GM21786 (cell line): ENCODE measurements at regions not wholly inside any gene's neighbourhood (a gene's known extent, or its start where the extent isn't known, plus 50 kb on each side); places are given as distances from the start of the nearest gene placed in this dataset.
"Not testable (repeated sequence)": the region's sequence is repeated elsewhere in the genome, so short reads cannot be mapped to it uniquely, and the experiment has no call there.

Source experiments
- ATAC-seq: cut with Tn5 transposase; IDR thresholded peaks from one replicate; pipeline ENCODE4 v1.9.1; 2021; ENCODE audit not compliant: unreplicated experiment

- no peak for ATAC-seq
Observed at GRCh38 chr16:76970087-76970744, 220.8 kb upstream of the MON1B start.

- no peak for ATAC-seq
Observed at GRCh38 chr16:76970745-76971099, 220.3 kb upstream of the MON1B start.

GRCh38 chr16:76976101-76976500 lies 214.9 kb upstream of the MON1B start:
- ATAC-seq = peak; percentile 91

GRCh38 chr16:76976756-76977155 lies 214.2 kb upstream of the MON1B start:
- no peak for ATAC-seq

GRCh38 chr16:76984196-76984595 lies 206.8 kb upstream of the MON1B start:
- no peak for ATAC-seq

GRCh38 chr16:76985392-76986045 lies 205.5 kb upstream of the MON1B start:
- ATAC-seq = no peak

- ATAC-seq = no peak
Observed at GRCh38 chr16:76988526-76988925, 202.5 kb upstream of the MON1B start.

- no peak for ATAC-seq
Observed at GRCh38 chr16:77002644-77003043, 188.3 kb upstream of the MON1B start.

GRCh38 chr16:77009453-77009852 lies 181.5 kb upstream of the MON1B start:
- ATAC-seq = no peak

GRCh38 chr16:77014441-77014840 lies 176.5 kb upstream of the MON1B start:
- no peak for ATAC-seq

- ATAC-seq = no peak
Observed at GRCh38 chr16:77030600-77030999, 160.4 kb upstream of the MON1B start.

- ATAC-seq = no peak
Observed at GRCh38 chr16:77033516-77033915, 157.5 kb upstream of the MON1B start.

GRCh38 chr16:77035361-77035760 lies 155.6 kb upstream of the MON1B start:
- ATAC-seq = no peak

GRCh38 chr16:77037696-77038347 lies 153.2 kb upstream of the MON1B start:
- ATAC-seq = no peak

GRCh38 chr16:77041468-77041867 lies 149.5 kb upstream of the MON1B start:
- ATAC-seq = no peak

GRCh38 chr16:77043076-77043475 lies 147.9 kb upstream of the MON1B start:
- no peak for ATAC-seq

- ATAC-seq = no peak
Observed at GRCh38 chr16:77046206-77046605, 144.8 kb upstream of the MON1B start.

GRCh38 chr16:77048085-77048484 lies 142.9 kb upstream of the MON1B start:
- no peak for ATAC-seq

- no peak for ATAC-seq
Observed at GRCh38 chr16:77049577-77049976, 141.4 kb upstream of the MON1B start.

GRCh38 chr16:77056597-77056996 lies 134.4 kb upstream of the MON1B start:
- ATAC-seq = not testable (repeated sequence)

- no peak for ATAC-seq
Observed at GRCh38 chr16:77057161-77057774, 133.7 kb upstream of the MON1B start.

- no peak for ATAC-seq
Observed at GRCh38 chr16:77059446-77059845, 131.5 kb upstream of the MON1B start.
